H1 (cell line): ENCODE measurements at regions not wholly inside any gene's neighbourhood (a gene's known extent, or its start where the extent isn't known, plus 50 kb on each side); places are given as distances from the start of the nearest gene placed in this dataset.

Experiments used
- HDAC2 ChIP-seq, 2 experiments: fragments of 300-600 bp in 1 of 2; sonication (generic) in 1 of 2; IDR thresholded peaks; 2 replicates each; pipeline ENCODE4 v1.6.1; 2011 to 2012; ENCODE audit warnings: low read depth in 2 of 2, low read length in 2 of 2, mild to moderate bottlenecking in 2 of 2, moderate library complexity in 2 of 2, borderline replicate concordance in 1 of 2, inconsistent platforms in 1 of 2
- KDM5A ChIP-seq: fragments of 200-600 bp; IDR thresholded peaks from 2 replicates; pipeline ENCODE4 v1.7.1; 2012; ENCODE audit warnings: mild to moderate bottlenecking, low read length, inconsistent platforms, mixed read lengths
- PHF8 ChIP-seq: fragments of 200-600 bp; sonication (generic); conservative IDR thresholded peaks from 2 replicates; pipeline ENCODE4 v1.7.1; 2012; ENCODE audit warnings: low read depth, mild to moderate bottlenecking, inconsistent platforms, low read length, moderate library complexity
- RAD21 ChIP-seq, 2 experiments: IDR thresholded peaks in 1 of 2; conservative IDR thresholded peaks in 1 of 2; 2 replicates each; pipeline ENCODE4 v1.6.1; 2011; ENCODE audit warnings: low read depth in 2 of 2, low read length in 2 of 2, improper control_type of control experiment in 1 of 2, inconsistent platforms in 1 of 2, mild to moderate bottlenecking in 1 of 2, moderate library complexity in 1 of 2
- ZNF274 ChIP-seq: IDR thresholded peaks from 2 replicates; pipeline ENCODE4 v1.7.0; 2012; ENCODE audit warnings: low read length, borderline replicate concordance; ENCODE audit errors: extremely low read depth
- TF ChIP-seq, protein P1 (sequence below), 3 experiments: IDR thresholded peaks; 1 replicate in 2 of 3; 2 replicates in 1 of 3; pipeline versions ENCODE4 v1.5.1 to v1.6.1; 2011; ENCODE audit warnings: low read length in 3 of 3, mild to moderate bottlenecking in 3 of 3, inconsistent platforms in 2 of 3, low read depth in 1 of 3, moderate library complexity in 1 of 3; ENCODE audit not compliant: insufficient read depth in 1 of 3; ENCODE audit errors: control extremely low read depth in 1 of 3

DNA sequence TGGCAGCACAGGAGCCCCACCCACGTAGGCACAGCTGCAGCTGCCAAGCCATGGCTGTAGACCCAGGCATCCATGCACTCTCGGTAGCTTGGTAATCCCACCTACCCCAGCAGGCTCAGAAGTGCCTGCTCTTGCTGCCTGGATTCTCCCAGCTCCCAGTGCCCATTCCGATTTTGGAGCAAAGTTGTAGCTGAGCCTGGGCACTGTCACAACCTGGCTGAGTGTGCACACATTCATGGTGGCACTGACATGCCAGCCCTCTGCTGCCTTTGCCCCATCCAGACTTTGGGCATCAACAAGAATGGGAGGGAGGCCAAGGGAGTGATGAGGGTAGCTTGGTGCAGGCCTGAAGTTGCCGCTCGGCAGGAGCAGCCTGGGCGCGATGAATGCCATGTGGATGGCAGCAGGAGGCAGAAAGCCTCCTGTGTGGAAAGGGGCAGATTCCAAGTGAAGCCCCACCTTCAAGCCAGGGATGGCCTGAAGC, 936.6 kb upstream of the PTPRD start (continued):
- TF ChIP-seq KDM5A (no peak), ZNF274 (no peak), PHF8 (no peak), HDAC2 (IDR thresholded peaks at IDR 0.05; ENCODE audit: borderline replicate concordance in 1 of 2, low read depth in 2 of 2, low read length in 2 of 2) (no peak), RAD21 (IDR thresholded peaks at IDR 0.05 in 1 of 2, conservative IDR thresholded peaks at IDR 0.05 in 1 of 2; ENCODE audit: low read depth in 2 of 2, low read length in 2 of 2) (no peak)
- TF ChIP-seq, protein P1, sequence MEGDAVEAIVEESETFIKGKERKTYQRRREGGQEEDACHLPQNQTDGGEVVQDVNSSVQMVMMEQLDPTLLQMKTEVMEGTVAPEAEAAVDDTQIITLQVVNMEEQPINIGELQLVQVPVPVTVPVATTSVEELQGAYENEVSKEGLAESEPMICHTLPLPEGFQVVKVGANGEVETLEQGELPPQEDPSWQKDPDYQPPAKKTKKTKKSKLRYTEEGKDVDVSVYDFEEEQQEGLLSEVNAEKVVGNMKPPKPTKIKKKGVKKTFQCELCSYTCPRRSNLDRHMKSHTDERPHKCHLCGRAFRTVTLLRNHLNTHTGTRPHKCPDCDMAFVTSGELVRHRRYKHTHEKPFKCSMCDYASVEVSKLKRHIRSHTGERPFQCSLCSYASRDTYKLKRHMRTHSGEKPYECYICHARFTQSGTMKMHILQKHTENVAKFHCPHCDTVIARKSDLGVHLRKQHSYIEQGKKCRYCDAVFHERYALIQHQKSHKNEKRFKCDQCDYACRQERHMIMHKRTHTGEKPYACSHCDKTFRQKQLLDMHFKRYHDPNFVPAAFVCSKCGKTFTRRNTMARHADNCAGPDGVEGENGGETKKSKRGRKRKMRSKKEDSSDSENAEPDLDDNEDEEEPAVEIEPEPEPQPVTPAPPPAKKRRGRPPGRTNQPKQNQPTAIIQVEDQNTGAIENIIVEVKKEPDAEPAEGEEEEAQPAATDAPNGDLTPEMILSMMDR (IDR thresholded peaks at IDR 0.05; ENCODE audit: control extremely low read depth in 1 of 3, insufficient read depth in 1 of 3, low read depth in 1 of 3, low read length in 3 of 3): no peak
